Osteoblast (primary cell): ENCODE measurements at regions not wholly inside any gene's neighbourhood (a gene's known extent, or its start where the extent isn't known, plus 50 kb on each side); places are given as distances from the start of the nearest gene placed in this dataset.
A peak's percentile ranks its signal among the peaks of the same experiment; 100 is the strongest.

Experiments
- DNase-seq: peaks from one replicate; pipeline ENCODE4 v3.0.0; 2011; ENCODE audit warnings: low spot score, mixed read lengths; ENCODE audit not compliant: insufficient read length; ENCODE audit errors: missing footprints
- H2AFZ ChIP-seq: 2 replicates; pipeline ENCODE4 v1.6.0; 2011; ENCODE audit warnings: mild to moderate bottlenecking, low read length
- H3K27ac ChIP-seq: 2 replicates; pipeline ENCODE4 v1.5.1; 2011; ENCODE audit warnings: mild to moderate bottlenecking, low read depth, low read length, moderate library complexity
- H3K27me3 ChIP-seq: 2 replicates; pipeline ENCODE4 v1.6.0; 2012; ENCODE audit warnings: mild to moderate bottlenecking, control low read depth, inconsistent platforms, low read length, moderate library complexity; ENCODE audit not compliant: insufficient read depth
- H3K36me3 ChIP-seq: 2 replicates; pipeline ENCODE4 v1.5.1; 2011; ENCODE audit warnings: mild to moderate bottlenecking, low read length, control low read depth, moderate library complexity; ENCODE audit not compliant: insufficient read depth
- H3K4me1 ChIP-seq: 2 replicates; pipeline ENCODE4 v1.5.1; 2011; ENCODE audit warnings: mild to moderate bottlenecking, low read length, control low read depth, moderate library complexity; ENCODE audit not compliant: insufficient read depth
- H3K4me2 ChIP-seq: 2 replicates; pipeline ENCODE4 v1.6.0; 2011; ENCODE audit warnings: mild to moderate bottlenecking, low read length; ENCODE audit not compliant: insufficient read depth
- H3K4me3 ChIP-seq: fragments of 200-600 bp; sonication (generic); 3 replicates; pipeline ENCODE4 v1.5.1; 2012; ENCODE audit warnings: mild to moderate bottlenecking, low read length, inconsistent platforms; ENCODE audit not compliant: insufficient read depth
- H3K79me2 ChIP-seq: 2 replicates; pipeline ENCODE4 v1.6.0; 2012; ENCODE audit warnings: mild to moderate bottlenecking, low read length, control low read depth, inconsistent platforms; ENCODE audit not compliant: insufficient read depth
- H3K9me3 ChIP-seq: 2 replicates; pipeline ENCODE4 v1.5.1; 2011; ENCODE audit warnings: low read depth, low read length, control low read depth
- H4K20me1 ChIP-seq: 2 replicates; pipeline ENCODE4 v1.6.0; 2012; ENCODE audit warnings: mild to moderate bottlenecking, low read length, control low read depth; ENCODE audit not compliant: insufficient read depth
- CTCF ChIP-seq: IDR thresholded peaks from 2 replicates; pipeline ENCODE4 v1.5.1; 2011; ENCODE audit warnings: mild to moderate bottlenecking, low read depth, low read length, moderate library complexity; ENCODE audit errors: extremely low read depth

GRCh38 chr9:107737987-107738743 is 248.6 kb upstream of the KLF4 start:
- peak; percentile 84 for DNase-seq
- H2AFZ ChIP-seq, result peak overlapping the region; percentile 75

GRCh38 chr9:107737610-107737986 is 248.0 kb upstream of the KLF4 start:
- H3K27me3 ChIP-seq, result no peaks in the 10 kb centered on the region
- peak overlapping the region; percentile 100 for H3K27ac ChIP-seq

More at GRCh38 chr9:107737987-107738743, 248.6 kb upstream of the KLF4 start:
- no peak for TF ChIP-seq CTCF
- Histone ChIP-seq H3K79me2 (no peaks in the 10 kb centered on the region), H3K9me3 (no peaks in the 10 kb centered on the region), H3K27me3 (no peaks in the 10 kb centered on the region), H3K4me2 (peak overlapping the region; percentile 66), H4K20me1 (no peaks in the 10 kb centered on the region), H3K27ac (peak overlapping the region; percentile 100), H3K4me3 (no peak overlapping the region), H3K4me1 (peaks cover 58% of the 10 kb centered on the region), H3K36me3 (no peaks in the 10 kb centered on the region)

GRCh38 chr9:107735821-107736220 is 246.3 kb upstream of the KLF4 start:
- H3K36me3 ChIP-seq, result no peaks in the 10 kb centered on the region
- peak overlapping the region; percentile 22 for H3K27ac ChIP-seq
- H2AFZ ChIP-seq, result no peak overlapping the region
- H3K4me3 ChIP-seq, result no peak overlapping the region
- H4K20me1 ChIP-seq, result no peaks in the 10 kb centered on the region
- H3K9me3 ChIP-seq, result no peaks in the 10 kb centered on the region
- no peak overlapping the region for H3K4me2 ChIP-seq
- peak; percentile 30 for DNase-seq
- H3K27me3 ChIP-seq, result no peaks in the 10 kb centered on the region
- H3K4me1 ChIP-seq, result peaks cover 69% of the 10 kb centered on the region
- no peaks in the 10 kb centered on the region for H3K79me2 ChIP-seq
- no peak for TF ChIP-seq CTCF

More at GRCh38 chr9:107737610-107737986, 248.0 kb upstream of the KLF4 start:
- no peak overlapping the region for H3K4me3 ChIP-seq
- no peaks in the 10 kb centered on the region for H4K20me1 ChIP-seq
- H3K9me3 ChIP-seq, result no peaks in the 10 kb centered on the region
- H3K4me2 ChIP-seq, result peak overlapping the region; percentile 66
- no peak for DNase-seq
- H3K79me2 ChIP-seq, result no peaks in the 10 kb centered on the region
- TF ChIP-seq CTCF, result no peak
- peaks cover 64% of the 10 kb centered on the region for H3K4me1 ChIP-seq
- H2AFZ ChIP-seq, result no peak overlapping the region
- no peaks in the 10 kb centered on the region for H3K36me3 ChIP-seq

GRCh38 chr9:107734256-107735013 is 244.9 kb upstream of the KLF4 start:
- H3K36me3 ChIP-seq, result no peaks in the 10 kb centered on the region
- no peaks in the 10 kb centered on the region for H3K27me3 ChIP-seq
- H2AFZ ChIP-seq, result peak overlapping the region; percentile 86
- peak overlapping the region; percentile 74 for H3K4me2 ChIP-seq
- H3K79me2 ChIP-seq, result no peaks in the 10 kb centered on the region
- H4K20me1 ChIP-seq, result no peaks in the 10 kb centered on the region
- peak overlapping the region; percentile 26 for H3K4me3 ChIP-seq
- no peaks in the 10 kb centered on the region for H3K9me3 ChIP-seq
- H3K27ac ChIP-seq, result peak overlapping the region; percentile 99
- peaks cover 63% of the 10 kb centered on the region for H3K4me1 ChIP-seq
- peak; percentile 90 for DNase-seq
- TF ChIP-seq CTCF, result peak; percentile 6
